ENCODE measurements at regions not wholly inside any gene's neighbourhood (a gene's known extent, or its start where the extent isn't known, plus 50 kb on each side); places are given as distances from the start of the nearest gene placed in this dataset.

GRCh38 chr11:129503646-129504045, 128.0 kb downstream of the BARX2 start:
- no peak for TF ChIP-seq CTCF (IDR thresholded peaks at IDR 0.05; ENCODE audit: partially characterized antibody, unreplicated experiment)
- peaks cover 3% of the 10 kb centered on the region for H3K9me3 Mint-ChIP-seq (ENCODE audit: unreplicated experiment)
- H3K4me1 Mint-ChIP-seq (ENCODE audit: low read depth, unreplicated experiment) = no peaks in the 10 kb centered on the region
- no peak overlapping the region for H3K27ac Mint-ChIP-seq (ENCODE audit: unreplicated experiment)
- DNase-seq = no peak
- H3K4me3 Mint-ChIP-seq (ENCODE audit: unreplicated experiment) = no peak overlapping the region
- no peaks in the 10 kb centered on the region for H3K27me3 Mint-ChIP-seq (ENCODE audit: unreplicated experiment)
- no peaks in the 10 kb centered on the region for H3K36me3 Mint-ChIP-seq (ENCODE audit: unreplicated experiment)

- TF ChIP-seq CTCF (IDR thresholded peaks at IDR 0.05; ENCODE audit: partially characterized antibody, unreplicated experiment) = no peak
Observed at GRCh38 chr11:129505266-129505665, 129.6 kb downstream of the BARX2 start.

GRCh38 chr11:129508163-129508562, 132.5 kb downstream of the BARX2 start:
- no peak for TF ChIP-seq CTCF (IDR thresholded peaks at IDR 0.05; ENCODE audit: partially characterized antibody, unreplicated experiment)
- Mint-ChIP-seq H3K27ac (ENCODE audit: unreplicated experiment) (no peak overlapping the region), H3K36me3 (ENCODE audit: unreplicated experiment) (peaks cover 6% of the 10 kb centered on the region), H3K27me3 (ENCODE audit: unreplicated experiment) (no peaks in the 10 kb centered on the region), H3K4me1 (ENCODE audit: low read depth, unreplicated experiment) (no peaks in the 10 kb centered on the region), H3K9me3 (ENCODE audit: unreplicated experiment) (peaks cover 1% of the 10 kb centered on the region), H3K4me3 (ENCODE audit: unreplicated experiment) (no peak overlapping the region)
- DNase-seq = no peak

More at GRCh38 chr11:129505266-129505665, 129.6 kb downstream of the BARX2 start:
- Mint-ChIP-seq H3K4me3 (ENCODE audit: unreplicated experiment) (no peak overlapping the region), H3K27ac (ENCODE audit: unreplicated experiment) (no peak overlapping the region), H3K9me3 (ENCODE audit: unreplicated experiment) (peaks cover 4% of the 10 kb centered on the region), H3K4me1 (ENCODE audit: low read depth, unreplicated experiment) (no peaks in the 10 kb centered on the region), H3K36me3 (ENCODE audit: unreplicated experiment) (no peaks in the 10 kb centered on the region), H3K27me3 (ENCODE audit: unreplicated experiment) (no peaks in the 10 kb centered on the region)
- no peak for DNase-seq

GRCh38 chr11:129528296-129528695, 152.6 kb downstream of the BARX2 start:
- Mint-ChIP-seq H3K27ac (ENCODE audit: unreplicated experiment) (no peak overlapping the region), H3K4me1 (ENCODE audit: low read depth, unreplicated experiment) (peaks cover 12% of the 10 kb centered on the region), H3K9me3 (ENCODE audit: unreplicated experiment) (peaks cover 6% of the 10 kb centered on the region), H3K4me3 (ENCODE audit: unreplicated experiment) (no peak overlapping the region), H3K27me3 (ENCODE audit: unreplicated experiment) (peaks cover 4% of the 10 kb centered on the region), H3K36me3 (ENCODE audit: unreplicated experiment) (peaks cover 8% of the 10 kb centered on the region)
- no peak for TF ChIP-seq CTCF (IDR thresholded peaks at IDR 0.05; ENCODE audit: partially characterized antibody, unreplicated experiment)
- DNase-seq = no peak

GRCh38 chr11:129530154-129530895, 154.7 kb downstream of the BARX2 start:
- peaks cover 12% of the 10 kb centered on the region for H3K4me1 Mint-ChIP-seq (ENCODE audit: low read depth, unreplicated experiment)

More at GRCh38 chr11:129530154-129530895, 154.7 kb downstream of the BARX2 start:
- Mint-ChIP-seq H3K36me3 (ENCODE audit: unreplicated experiment) (peaks cover 18% of the 10 kb centered on the region), H3K27me3 (ENCODE audit: unreplicated experiment) (peaks cover 4% of the 10 kb centered on the region), H3K4me3 (ENCODE audit: unreplicated experiment) (no peak overlapping the region), H3K27ac (ENCODE audit: unreplicated experiment) (peak overlapping the region; percentile 89), H3K9me3 (ENCODE audit: unreplicated experiment) (peaks cover 4% of the 10 kb centered on the region)
- no peak for TF ChIP-seq CTCF (IDR thresholded peaks at IDR 0.05; ENCODE audit: partially characterized antibody, unreplicated experiment)
- peak; percentile 19 for DNase-seq
